ENCODE measurements at regions not wholly inside any gene's neighbourhood (a gene's known extent, or its start where the extent isn't known, plus 50 kb on each side); places are given as distances from the start of the nearest gene placed in this dataset.
A peak's percentile ranks its signal among the peaks of the same experiment; 100 is the strongest.

DNA sequence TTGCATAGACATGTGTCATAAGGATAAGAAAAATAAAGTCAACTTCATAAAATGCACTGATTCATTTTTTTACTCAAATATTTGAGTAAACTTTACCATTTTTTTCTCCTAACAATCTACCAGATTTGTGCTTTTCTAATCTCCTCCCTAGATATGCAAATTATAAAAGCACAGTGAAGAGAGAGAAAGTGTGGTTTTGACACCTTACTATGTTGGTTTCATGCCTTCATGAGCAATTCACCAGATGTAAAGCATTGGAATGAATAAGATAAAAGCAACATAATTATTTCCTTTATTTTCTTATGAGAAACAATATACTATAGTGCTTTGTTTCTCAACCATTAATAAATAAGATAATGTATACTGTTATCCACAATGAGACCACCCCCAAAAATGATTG is 432.5 kb upstream of the PCDH15 start:
- Histone ChIP-seq H3K36me3 (ENCODE audit: control insufficient read depth in 2 of 2, insufficient read depth in 2 of 2, low read length in 1 of 2) (no peaks in the 10 kb centered on the region), H3K27ac (ENCODE audit: control insufficient read depth, insufficient read depth) (no peak overlapping the region), H3K79me2 (ENCODE audit: control insufficient read depth, insufficient read depth, low read length) (no peaks in the 10 kb centered on the region), H3K4me3 (no peak overlapping the region), H4K20me1 (ENCODE audit: control insufficient read depth, insufficient read depth) (no peaks in the 10 kb centered on the region), H3K9ac (ENCODE audit: control insufficient read depth, insufficient read depth, low read length) (no peak overlapping the region), H3K4me2 (ENCODE audit: control insufficient read depth, insufficient read depth) (peak overlapping the region; percentile 42; the same call in 1 of the 2 replicates), H3K27me3 (replicated peaks in 1 of 2; ENCODE audit: control insufficient read depth in 2 of 2, insufficient read depth in 2 of 2, low read length in 1 of 2) (no peaks in the 10 kb centered on the region), H3K4me1 (ENCODE audit: control insufficient read depth, insufficient read depth, low read length) (no peaks in the 10 kb centered on the region), H3K9me3 (replicated peaks; ENCODE audit: control insufficient read depth, insufficient read depth, low read length) (no peaks in the 10 kb centered on the region), H2AFZ (ENCODE audit: control insufficient read depth, low read depth, low read length) (no peak overlapping the region)
- SMC1A ChIA-PET (ENCODE audit: uncharacterized antibody, unreplicated experiment), result no interaction called here
- intact Hi-C loops (cut with micrococcal nuclease; ENCODE audit: unreplicated experiment) (no loop called here), in situ Hi-C loops (cut with MboI) (no loop called here)
- CTCF ChIA-PET, result no interaction called here
- RAD21 ChIA-PET (ENCODE audit: unreplicated experiment), result interaction anchor here (2.2 kb wide), 1 partner anchor 142 kb away, joined by 6 read pairs; no protein-coding TSS in a partner anchor
- BruUV-seq (replicated peaks), result no TSS peak
- POLR2A ChIA-PET, result no interaction called here
- DNase-seq (ENCODE audit: low read depth, low spot score) (peak; percentile 5), FAIRE-seq (no peak), ATAC-seq (peak; percentile 96)
- TF ChIP-seq MEF2A (IDR thresholded peaks at IDR 0.05; ENCODE audit: insufficient read depth, low read depth, low read length), result 0 out of 2 replicates have a peak, but pooled peaks have one; percentile 21
- TF ChIP-seq, protein P1, sequence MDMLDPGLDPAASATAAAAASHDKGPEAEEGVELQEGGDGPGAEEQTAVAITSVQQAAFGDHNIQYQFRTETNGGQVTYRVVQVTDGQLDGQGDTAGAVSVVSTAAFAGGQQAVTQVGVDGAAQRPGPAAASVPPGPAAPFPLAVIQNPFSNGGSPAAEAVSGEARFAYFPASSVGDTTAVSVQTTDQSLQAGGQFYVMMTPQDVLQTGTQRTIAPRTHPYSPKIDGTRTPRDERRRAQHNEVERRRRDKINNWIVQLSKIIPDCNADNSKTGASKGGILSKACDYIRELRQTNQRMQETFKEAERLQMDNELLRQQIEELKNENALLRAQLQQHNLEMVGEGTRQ (IDR thresholded peaks at IDR 0.05; ENCODE audit: borderline replicate concordance, low read depth, low read length), result no peak
- 0 out of 2 replicates have a peak, but pooled peaks have one; percentile 25 for TF ChIP-seq CBFB (IDR thresholded peaks at IDR 0.05; ENCODE audit: low read depth)
- TF ChIP-seq BCL11A (IDR thresholded peaks at IDR 0.05; ENCODE audit: low read depth, low read length), result no peak
- TF ChIP-seq RUNX3 (IDR thresholded peaks at IDR 0.05; ENCODE audit: low read length), result peak; percentile 80
- TF ChIP-seq EGR1 (IDR thresholded peaks at IDR 0.05; ENCODE audit: borderline replicate concordance in 1 of 2, low read depth in 2 of 2, low read length in 2 of 2), result no peak
- TF ChIP-seq POU2F2 (IDR thresholded peaks at IDR 0.05; ENCODE audit: borderline replicate concordance, low read depth, low read length), result 0 out of 3 replicates have a peak, but pooled peaks have one; percentile 22
- no peak for TF ChIP-seq EZH2 (IDR thresholded peaks at IDR 0.05; ENCODE audit: borderline replicate concordance, control insufficient read depth, low read depth, low read length)
- TF ChIP-seq MTA2 (IDR thresholded peaks at IDR 0.05; ENCODE audit: low read depth), result 0 out of 2 replicates have a peak, but pooled peaks have one; percentile 25
